Endothelial cell of umbilical vein (primary cell): ENCODE measurements at regions not wholly inside any gene's neighbourhood (a gene's known extent, or its start where the extent isn't known, plus 50 kb on each side); places are given as distances from the start of the nearest gene placed in this dataset.

Source experiments
- BruUV-seq: library from RNA; stranded (reverse); fragments of 400-500 nt; replicated peaks from 2 replicates; lab custom pipeline; 2021; lab: Mats Ljungman, UMichigan
- CTCF ChIA-PET: fragments of 300-600, 350-600 bp; sonication (Branson Sonifier 250); formaldehyde crosslinking; loops from one replicate; lab custom pipeline; 2021; ENCODE audit warnings: antibody characterized with exemption, inconsistent platforms; lab: Charles Lee
- POLR2A ChIA-PET: fragments of 300-600, 350-600 bp; sonication (Branson Sonifier 250); formaldehyde crosslinking; loops from one replicate; lab custom pipeline; 2021; ENCODE audit warnings: antibody characterized with exemption, inconsistent platforms; lab: Charles Lee
- DNase-seq: peaks from one replicate; pipeline ENCODE4 v3.0.0-alpha.2; 2011; ENCODE audit warnings: low read depth, low spot score
- FAIRE-seq: peaks from 2 replicates; lab custom pipeline; 2011; peaks lifted over from hg19 to GRCh38; lab: Jason Lieb, UNC
- H2AFZ ChIP-seq: 2 replicates; pipeline ENCODE4 v1.6.0; 2012; ENCODE audit warnings: low read depth, low read length, control low read depth, inconsistent platforms
- H3K27ac ChIP-seq: 2 replicates; pipeline ENCODE4 v1.5.1; 2011; ENCODE audit warnings: low read depth, mild to moderate bottlenecking, control low read depth, low read length, moderate library complexity; ENCODE audit not compliant: insufficient read depth
- H3K27me3 ChIP-seq, 2 experiments: 2 replicates each; pipeline versions ENCODE4 v1.6.0 to v1.6.1; 2011; ENCODE audit warnings: low read length in 2 of 2, mixed read lengths in 1 of 2; ENCODE audit not compliant: control insufficient read depth in 2 of 2, insufficient read depth in 2 of 2
- H3K36me3 ChIP-seq, 2 experiments: 2 replicates in 1 of 2; 3 replicates in 1 of 2; pipeline ENCODE4 v1.5.1; 2011; ENCODE audit warnings: low read length in 2 of 2, mild to moderate bottlenecking in 1 of 2, moderate library complexity in 1 of 2; ENCODE audit not compliant: control insufficient read depth in 2 of 2, insufficient read depth in 2 of 2; ENCODE audit errors: extremely low read depth in 1 of 2
- H3K4me1 ChIP-seq: 3 replicates; pipeline ENCODE4 v1.5.1; 2011; ENCODE audit warnings: mild to moderate bottlenecking, low read length; ENCODE audit not compliant: control insufficient read depth, insufficient read depth; ENCODE audit errors: extremely low read depth
- H3K4me2 ChIP-seq: 2 replicates; pipeline ENCODE4 v1.6.1; 2011; ENCODE audit warnings: low read length, control low read depth, mixed read lengths; ENCODE audit not compliant: insufficient read depth
- H3K4me3 ChIP-seq, 3 experiments: fragments of 200-600 bp in 1 of 3; sonication (generic), shearing (Covaris generic) in 1 of 3; replicated peaks in 1 of 3; 2 replicates each; pipeline ENCODE4 v1.5.1; 2011 to 2016; ENCODE audit warnings: control low read depth in 3 of 3, low read length in 3 of 3, mild to moderate bottlenecking in 2 of 3, inconsistent platforms in 1 of 3, low read depth in 1 of 3, moderate library complexity in 1 of 3; ENCODE audit not compliant: insufficient read depth in 1 of 3
- H3K79me2 ChIP-seq: 2 replicates; pipeline ENCODE4 v1.6.0; 2012; ENCODE audit warnings: low read length, inconsistent platforms; ENCODE audit not compliant: control insufficient read depth, insufficient read depth
- H3K9ac ChIP-seq: replicated peaks from 2 replicates; pipeline ENCODE3; 2011; ENCODE audit warnings: low read length, control low read depth; ENCODE audit not compliant: insufficient read depth; ENCODE audit errors: extremely low read depth
- H3K9me1 ChIP-seq: replicated peaks from 3 replicates; pipeline ENCODE4 v1.6.0; 2011; ENCODE audit warnings: mild to moderate bottlenecking, low read length; ENCODE audit not compliant: control insufficient read depth, insufficient read depth; ENCODE audit errors: extremely low read depth
- H3K9me3 ChIP-seq: replicated peaks from 2 replicates; pipeline ENCODE4 v1.5.1; 2012; ENCODE audit warnings: low read length, inconsistent platforms; ENCODE audit not compliant: control insufficient read depth, insufficient read depth
- H4K20me1 ChIP-seq: replicated peaks from 2 replicates; pipeline ENCODE3; 2011; ENCODE audit warnings: mild to moderate bottlenecking, low read length; ENCODE audit not compliant: control insufficient read depth, insufficient read depth; ENCODE audit errors: extremely low read depth
- EZH2 ChIP-seq: IDR thresholded peaks from 2 replicates; pipeline ENCODE4 v1.6.1; 2012; ENCODE audit warnings: borderline replicate concordance, low read depth, mild to moderate bottlenecking, moderate library complexity, low read length, inconsistent platforms; ENCODE audit not compliant: severe bottlenecking
- FOS ChIP-seq: IDR thresholded peaks from 2 replicates; pipeline ENCODE4 v1.6.1; 2011; ENCODE audit warnings: mild to moderate bottlenecking, low read length, moderate library complexity, borderline replicate concordance; ENCODE audit not compliant: insufficient read depth
- GATA2 ChIP-seq: IDR thresholded peaks from 2 replicates; pipeline ENCODE4 v1.7.0; 2011; ENCODE audit warnings: low read depth, mild to moderate bottlenecking, moderate library complexity, mixed read lengths, low read length; ENCODE audit not compliant: insufficient read length, insufficient read depth
- JUN ChIP-seq: IDR thresholded peaks from 2 replicates; pipeline ENCODE4 v1.6.1; 2011; ENCODE audit warnings: borderline replicate concordance, low read depth; ENCODE audit not compliant: insufficient read length, insufficient read depth
- MAX ChIP-seq: IDR thresholded peaks from 2 replicates; pipeline ENCODE4 v1.6.1; 2011; ENCODE audit not compliant: insufficient read depth, insufficient read length
- MYC ChIP-seq: IDR thresholded peaks from one replicate; pipeline ENCODE4 v1.6.1; 2011; ENCODE audit warnings: mild to moderate bottlenecking, low read depth, low read length
- POLR2A ChIP-seq: IDR thresholded peaks from 2 replicates; pipeline ENCODE4 v1.6.1; 2012; ENCODE audit warnings: low read depth, mild to moderate bottlenecking, control low read depth, low read length
- POLR2AphosphoS5 ChIP-seq: IDR thresholded peaks from 2 replicates; pipeline ENCODE4 v1.6.1; 2012; ENCODE audit warnings: low read depth, mild to moderate bottlenecking, control low read depth, low read length, moderate library complexity; ENCODE audit not compliant: insufficient read depth
- dilution Hi-C: fragments of 300-500 bp; cut with MboI; formaldehyde crosslinking; loops from one replicate; pipeline ENCODE4 v1.15.0; 2019; ENCODE audit warnings: low sequenced_read_pairs; ENCODE audit not compliant: extremely low pct_ligation_motif_present
- intact Hi-C: fragments of 100-400 bp; cut with micrococcal nuclease; formaldehyde crosslinking; loops from one replicate; pipeline ENCODE4 v1.10.0; 2022
- TF ChIP-seq, protein P1 (sequence below), 2 donors: IDR thresholded peaks; 1 replicate in 1 of 2; 2 replicates in 1 of 2; pipeline ENCODE4 v1.5.1; 2011; ENCODE audit warnings: low read length in 2 of 2, mild to moderate bottlenecking in 2 of 2, moderate library complexity in 2 of 2, control low read depth in 1 of 2, inconsistent platforms in 1 of 2, low read depth in 1 of 2; ENCODE audit not compliant: insufficient read depth in 1 of 2; ENCODE audit errors: extremely low read depth in 1 of 2

GRCh38 chr5:71903808-71904207, 184.7 kb downstream of the CARTPT start:
- no TSS peak for BruUV-seq
- peaks cover 9 to 15% of the 10 kb centered on the region in 2 experiments for H3K27me3 ChIP-seq
- intact Hi-C loops (no loop called here), dilution Hi-C loops (no loop called here)
- no peak overlapping the region for H2AFZ ChIP-seq
- H3K9me3 ChIP-seq, result no peaks in the 10 kb centered on the region
- no peak overlapping the region for H3K9ac ChIP-seq
- H3K4me3 ChIP-seq, result no peak overlapping the region
- POLR2A ChIA-PET, result no interaction called here
- H4K20me1 ChIP-seq, result no peaks in the 10 kb centered on the region
- TF ChIP-seq POLR2AphosphoS5, result no peak
- TF ChIP-seq POLR2A, result no peak
- H3K79me2 ChIP-seq, result no peaks in the 10 kb centered on the region
- FAIRE-seq, result no peak
- DNase-seq, result no peak
- no peaks in the 10 kb centered on the region for H3K4me1 ChIP-seq
- H3K4me2 ChIP-seq, result no peak overlapping the region
- CTCF ChIA-PET, result interaction anchor here (0.7 kb wide), 1 partner anchor 19 kb away, joined by 3 read pairs; no protein-coding TSS in a partner anchor
- no peaks in the 10 kb centered on the region for H3K36me3 ChIP-seq
- no peak overlapping the region for H3K27ac ChIP-seq
- no peaks in the 10 kb centered on the region for H3K9me1 ChIP-seq

DNA sequence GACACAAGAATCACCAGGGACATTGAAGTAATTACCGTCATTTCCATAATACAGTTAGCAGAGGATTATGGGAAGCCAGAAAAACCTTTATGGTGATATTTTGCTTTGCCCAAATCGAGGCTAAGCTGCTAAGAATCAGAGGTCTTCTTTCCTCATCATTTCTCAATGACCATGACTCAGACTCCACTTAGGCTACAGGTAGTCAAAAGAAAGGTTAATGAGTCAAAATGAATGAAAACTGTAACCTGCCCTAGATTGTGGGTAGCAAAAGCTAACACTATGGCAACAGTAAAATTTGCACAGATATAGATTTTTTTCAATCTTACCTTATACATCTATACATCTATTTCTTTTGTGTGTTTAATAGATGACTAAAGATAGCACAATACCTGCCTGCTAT, 185.8 kb downstream of the CARTPT start:
- BruUV-seq, result no TSS peak
- no peak for FAIRE-seq

More for the DNA sequence above, 185.8 kb downstream of the CARTPT start:
- ChIA-PET CTCF (interaction anchor here (1.2 to 1.4 kb wide), 3 partner anchors 11 to 13 kb away, joined by 3 to 4 read pairs (median 4); no protein-coding TSS in a partner anchor), POLR2A (no interaction called here)
- intact Hi-C loops (no loop called here), dilution Hi-C loops (no loop called here)
- H3K27me3 ChIP-seq, result peaks cover 9 to 18% of the 10 kb centered on the region in 2 experiments
- no peaks in the 10 kb centered on the region for H3K4me1 ChIP-seq
- no peaks in the 10 kb centered on the region for H3K9me3 ChIP-seq
- no peak for DNase-seq
- no peak overlapping the region for H2AFZ ChIP-seq
- H3K27ac ChIP-seq, result no peak overlapping the region
- no peaks in the 10 kb centered on the region for H3K79me2 ChIP-seq
- TF ChIP-seq MAX (no peak), POLR2A (no peak), EZH2 (no peak), GATA2 (no peak), MYC (no peak), POLR2AphosphoS5 (no peak), JUN (no peak), FOS (no peak)
- TF ChIP-seq, protein P1, sequence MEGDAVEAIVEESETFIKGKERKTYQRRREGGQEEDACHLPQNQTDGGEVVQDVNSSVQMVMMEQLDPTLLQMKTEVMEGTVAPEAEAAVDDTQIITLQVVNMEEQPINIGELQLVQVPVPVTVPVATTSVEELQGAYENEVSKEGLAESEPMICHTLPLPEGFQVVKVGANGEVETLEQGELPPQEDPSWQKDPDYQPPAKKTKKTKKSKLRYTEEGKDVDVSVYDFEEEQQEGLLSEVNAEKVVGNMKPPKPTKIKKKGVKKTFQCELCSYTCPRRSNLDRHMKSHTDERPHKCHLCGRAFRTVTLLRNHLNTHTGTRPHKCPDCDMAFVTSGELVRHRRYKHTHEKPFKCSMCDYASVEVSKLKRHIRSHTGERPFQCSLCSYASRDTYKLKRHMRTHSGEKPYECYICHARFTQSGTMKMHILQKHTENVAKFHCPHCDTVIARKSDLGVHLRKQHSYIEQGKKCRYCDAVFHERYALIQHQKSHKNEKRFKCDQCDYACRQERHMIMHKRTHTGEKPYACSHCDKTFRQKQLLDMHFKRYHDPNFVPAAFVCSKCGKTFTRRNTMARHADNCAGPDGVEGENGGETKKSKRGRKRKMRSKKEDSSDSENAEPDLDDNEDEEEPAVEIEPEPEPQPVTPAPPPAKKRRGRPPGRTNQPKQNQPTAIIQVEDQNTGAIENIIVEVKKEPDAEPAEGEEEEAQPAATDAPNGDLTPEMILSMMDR (IDR thresholded peaks at IDR 0.05; ENCODE audit: extremely low read depth in 1 of 2, insufficient read depth in 1 of 2, low read depth in 1 of 2, low read length in 2 of 2), result no peak
- no peaks in the 10 kb centered on the region for H3K9me1 ChIP-seq
- no peak overlapping the region for H3K4me3 ChIP-seq
- no peak overlapping the region for H3K9ac ChIP-seq
- no peaks in the 10 kb centered on the region for H4K20me1 ChIP-seq
- no peak overlapping the region for H3K4me2 ChIP-seq
- no peaks in the 10 kb centered on the region for H3K36me3 ChIP-seq
